Thyroid gland (tissue), 4 donors: ENCODE measurements at regions not wholly inside any gene's neighbourhood (a gene's known extent, or its start where the extent isn't known, plus 50 kb on each side); places are given as distances from the start of the nearest gene placed in this dataset.

Source experiments
- POLR2A ChIP-seq, 2 donors: fragments of 450-650 bp; IDR thresholded peaks; one replicate each; pipeline ENCODE4 v1.6.1; 2017; ENCODE audit warnings: antibody characterized with exemption in 2 of 2, mild to moderate bottlenecking in 2 of 2, moderate library complexity in 1 of 2
- TF ChIP-seq, protein P1 (sequence below), 6 experiments: fragments of 200-600 bp in 3 of 6; fragments of 450-650 bp in 3 of 6; sonication (generic) in 3 of 6; IDR thresholded peaks; one replicate each; pipeline ENCODE4 v1.5.1; 2016 to 2019; ENCODE audit warnings: antibody characterized with exemption in 6 of 6, mild to moderate bottlenecking in 2 of 6, inconsistent platforms in 1 of 6, moderate library complexity in 1 of 6

DNA sequence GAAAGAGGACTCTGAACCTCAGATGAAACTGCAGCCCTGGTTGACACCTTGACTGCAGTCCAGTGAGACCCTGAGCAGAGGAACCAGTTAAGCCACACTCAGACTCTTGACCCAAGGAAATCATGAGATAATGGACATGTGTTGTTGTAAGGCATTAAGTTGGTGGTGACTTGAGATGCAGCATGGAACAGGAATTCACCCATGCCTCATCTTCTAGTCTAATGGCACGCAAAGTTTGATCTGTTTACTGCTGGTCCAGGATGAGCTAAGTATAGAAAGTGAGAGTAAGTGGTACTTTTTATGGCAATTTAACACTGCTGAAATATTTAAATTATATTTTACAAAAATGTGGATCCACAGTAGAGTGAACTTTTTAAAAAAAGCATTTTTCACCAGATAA, 51.3 kb upstream of the LTBP1 start:
- no peak for TF ChIP-seq POLR2A (IDR thresholded peaks at IDR 0.05)
- TF ChIP-seq, protein P1, sequence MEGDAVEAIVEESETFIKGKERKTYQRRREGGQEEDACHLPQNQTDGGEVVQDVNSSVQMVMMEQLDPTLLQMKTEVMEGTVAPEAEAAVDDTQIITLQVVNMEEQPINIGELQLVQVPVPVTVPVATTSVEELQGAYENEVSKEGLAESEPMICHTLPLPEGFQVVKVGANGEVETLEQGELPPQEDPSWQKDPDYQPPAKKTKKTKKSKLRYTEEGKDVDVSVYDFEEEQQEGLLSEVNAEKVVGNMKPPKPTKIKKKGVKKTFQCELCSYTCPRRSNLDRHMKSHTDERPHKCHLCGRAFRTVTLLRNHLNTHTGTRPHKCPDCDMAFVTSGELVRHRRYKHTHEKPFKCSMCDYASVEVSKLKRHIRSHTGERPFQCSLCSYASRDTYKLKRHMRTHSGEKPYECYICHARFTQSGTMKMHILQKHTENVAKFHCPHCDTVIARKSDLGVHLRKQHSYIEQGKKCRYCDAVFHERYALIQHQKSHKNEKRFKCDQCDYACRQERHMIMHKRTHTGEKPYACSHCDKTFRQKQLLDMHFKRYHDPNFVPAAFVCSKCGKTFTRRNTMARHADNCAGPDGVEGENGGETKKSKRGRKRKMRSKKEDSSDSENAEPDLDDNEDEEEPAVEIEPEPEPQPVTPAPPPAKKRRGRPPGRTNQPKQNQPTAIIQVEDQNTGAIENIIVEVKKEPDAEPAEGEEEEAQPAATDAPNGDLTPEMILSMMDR (IDR thresholded peaks at IDR 0.05): no peak
